GM23338 (cell line): ENCODE measurements at regions not wholly inside any gene's neighbourhood (a gene's known extent, or its start where the extent isn't known, plus 50 kb on each side); places are given as distances from the start of the nearest gene placed in this dataset.

Experiments
- ATAC-seq: fragments of 200-7000 bp; cut with Tn5 transposase; 3 replicates; pipeline ENCODE4 v1.9.1; 2020
- DNase-seq: peaks from one replicate; pipeline ENCODE4 v3.0.0-alpha.2; 2015; ENCODE audit warnings: low spot score
- H2AFZ ChIP-seq: fragments of 200-600 bp; sonication (generic); 2 replicates; pipeline ENCODE4 v1.8.0; 2016; ENCODE audit warnings: antibody characterized with exemption, mild to moderate bottlenecking, moderate library complexity
- H3F3A ChIP-seq: fragments of 200-600 bp; sonication (generic); replicated peaks from 2 replicates; pipeline ENCODE4 v1.8.0; 2017; ENCODE audit warnings: antibody characterized with exemption, mixed run types, low read depth
- H3K27ac ChIP-seq: fragments of 200-600 bp; sonication (generic); 2 replicates; pipeline ENCODE4 v1.6.1; 2016; ENCODE audit warnings: low read depth
- H3K27me3 ChIP-seq: fragments of 200-600 bp; sonication (generic); 2 replicates; pipeline ENCODE4 v1.8.0; 2016; ENCODE audit warnings: mild to moderate bottlenecking, mixed run types, moderate library complexity; ENCODE audit not compliant: insufficient read depth
- H3K36me3 ChIP-seq: fragments of 200-600 bp; sonication (generic); 2 replicates; pipeline ENCODE4 v1.8.0; 2016; ENCODE audit warnings: mild to moderate bottlenecking; ENCODE audit not compliant: insufficient read depth
- H3K4me1 ChIP-seq: fragments of 200-600 bp; sonication (generic); 2 replicates; pipeline ENCODE4 v1.8.0; 2016; ENCODE audit warnings: mild to moderate bottlenecking, moderate library complexity; ENCODE audit not compliant: insufficient read depth
- H3K4me2 ChIP-seq: fragments of 200-600 bp; sonication (generic); 2 replicates; pipeline ENCODE4 v1.7.1; 2017; ENCODE audit warnings: mixed run types
- H3K4me3 ChIP-seq: fragments of 200-600 bp; sonication (generic); 2 replicates; pipeline ENCODE4 v1.6.1; 2016; ENCODE audit warnings: mixed run types
- H3K79me2 ChIP-seq: fragments of 200-600 bp; sonication (generic); replicated peaks from 2 replicates; pipeline ENCODE4 v1.8.0; 2017; ENCODE audit warnings: mild to moderate bottlenecking; ENCODE audit not compliant: insufficient read depth
- H3K9me2 ChIP-seq: fragments of 200-600 bp; sonication (generic); 2 replicates; pipeline ENCODE4 v1.8.0; 2017; ENCODE audit not compliant: insufficient read depth
- H4K20me1 ChIP-seq: fragments of 200-600 bp; sonication (generic); replicated peaks from 2 replicates; pipeline ENCODE4 v1.8.0; 2017; ENCODE audit warnings: mild to moderate bottlenecking; ENCODE audit not compliant: insufficient read depth
- H3K27ac Mint-ChIP-seq: 2 replicates; pipeline ENCODE4 v1.8.0; 2020; ENCODE audit warnings: inconsistent platforms, mild to moderate bottlenecking, moderate library complexity, mixed read lengths
- H3K27me3 Mint-ChIP-seq: 3 replicates; pipeline ENCODE4 v1.8.0; 2022; ENCODE audit warnings: low read depth, mild to moderate bottlenecking, moderate library complexity, mixed read lengths, inconsistent platforms; ENCODE audit not compliant: insufficient read depth, poor library complexity
- H3K36me3 Mint-ChIP-seq: 3 replicates; pipeline ENCODE4 v1.8.0; 2021; ENCODE audit warnings: low read depth, mild to moderate bottlenecking, inconsistent platforms, moderate library complexity, mixed read lengths
- H3K4me1 Mint-ChIP-seq: 3 replicates; pipeline ENCODE4 v1.8.0; 2020; ENCODE audit warnings: mild to moderate bottlenecking, inconsistent platforms, mixed read lengths
- H3K4me3 Mint-ChIP-seq: 3 replicates; pipeline ENCODE4 v1.8.0; 2021; ENCODE audit warnings: moderate library complexity, mild to moderate bottlenecking, inconsistent platforms, mixed read lengths
- H3K9me3 Mint-ChIP-seq: 3 replicates; pipeline ENCODE4 v1.8.0; 2020; ENCODE audit warnings: moderate library complexity, mild to moderate bottlenecking, inconsistent platforms, mixed read lengths
- CTCF ChIP-seq, 2 experiments: fragments of 200-600 bp in 1 of 2; sonication (generic) in 1 of 2; conservative IDR thresholded peaks; 2 replicates each; pipeline versions ENCODE4 v1.5.1 to v1.6.1; 2016 to 2017; ENCODE audit warnings: antibody characterized with exemption in 2 of 2, low read depth in 2 of 2, mild to moderate bottlenecking in 2 of 2, moderate library complexity in 1 of 2
- ETS1 ChIP-seq: IDR thresholded peaks from 2 replicates; pipeline ENCODE4 v1.6.1; 2016; ENCODE audit warnings: antibody characterized with exemption
- EZH2 ChIP-seq: fragments of 200-600 bp; sonication (generic); IDR thresholded peaks from one replicate; pipeline ENCODE4 v1.8.0; 2017; ENCODE audit warnings: antibody characterized with exemption, mild to moderate bottlenecking, low read depth; ENCODE audit not compliant: unreplicated experiment
- EZH2phosphoT487 ChIP-seq: fragments of 200-600 bp; sonication (generic); IDR thresholded peaks from one replicate; pipeline ENCODE4 v1.8.1; 2018; ENCODE audit warnings: antibody characterized with exemption; ENCODE audit not compliant: unreplicated experiment
- JUNB ChIP-seq: IDR thresholded peaks from one replicate; pipeline ENCODE4 v1.6.1; 2016; ENCODE audit warnings: antibody characterized with exemption; ENCODE audit not compliant: unreplicated experiment
- NANOG ChIP-seq: IDR thresholded peaks from 2 replicates; pipeline ENCODE4 v1.6.1; 2016; ENCODE audit warnings: antibody characterized with exemption, borderline replicate concordance
- POLR2AphosphoS5 ChIP-seq: IDR thresholded peaks from 2 replicates; pipeline ENCODE4 v1.6.1; 2016; ENCODE audit warnings: antibody characterized with exemption, low read depth
- REST ChIP-seq: IDR thresholded peaks from one replicate; pipeline ENCODE4 v1.6.1; 2018; ENCODE audit warnings: antibody characterized with exemption; ENCODE audit not compliant: unreplicated experiment
- STAT1 ChIP-seq: IDR thresholded peaks from one replicate; pipeline ENCODE4 v1.6.1; 2016; ENCODE audit warnings: antibody characterized with exemption; ENCODE audit not compliant: unreplicated experiment
- ZNF114 ChIP-seq: fragments of 250-450 bp; sonication (Bioruptor Pico); IDR thresholded peaks from 2 replicates; pipeline ENCODE4 v1.5.0; 2020; ENCODE audit warnings: mild to moderate bottlenecking, moderate library complexity
- ZNF331 ChIP-seq: fragments of 250-450 bp; sonication (Bioruptor Pico); IDR thresholded peaks from 2 replicates; pipeline ENCODE4 v1.5.0; 2020; ENCODE audit warnings: low read depth, mild to moderate bottlenecking, moderate library complexity
- ZNF462 ChIP-seq: fragments of 250-450 bp; sonication (Bioruptor Pico); IDR thresholded peaks from 2 replicates; pipeline ENCODE4 v1.5.0; 2020; ENCODE audit warnings: mild to moderate bottlenecking, moderate library complexity

- TF ChIP-seq ETS1: no peak
- no peak for TF ChIP-seq STAT1
- no peak for TF ChIP-seq JUNB
- TF ChIP-seq ZNF331: no peak
- no peak for TF ChIP-seq NANOG
- TF ChIP-seq EZH2phosphoT487: no peak
- no peak for TF ChIP-seq CTCF (conservative IDR thresholded peaks at IDR 0.05; ENCODE audit: low read depth in 2 of 2)
Observed at GRCh38 chr20:17858450-17859001, 110.1 kb downstream of the SNX5 start (continued).

GRCh38 chr20:17857639-17858449 lies 110.8 kb downstream of the SNX5 start:
- Histone ChIP-seq H3K27ac (no peak overlapping the region), H3K36me3 (no peaks in the 10 kb centered on the region), H4K20me1 (no peaks in the 10 kb centered on the region), H3K79me2 (no peaks in the 10 kb centered on the region), H3K27me3 (no peaks in the 10 kb centered on the region), H3K9me2 (no peaks in the 10 kb centered on the region), H2AFZ (no peak overlapping the region), H3F3A (no peaks in the 10 kb centered on the region), H3K4me3 (no peak overlapping the region), H3K4me1 (peaks cover 32% of the 10 kb centered on the region), H3K4me2 (no peak overlapping the region)
- ATAC-seq: no peak
- Mint-ChIP-seq H3K36me3 (no peaks in the 10 kb centered on the region; the same call in 2 of the 3 replicates), H3K9me3 (no peaks in the 10 kb centered on the region; the same call in 1 of the 3 replicates), H3K27ac (no peak overlapping the region), H3K4me3 (no peak overlapping the region), H3K4me1 (peaks cover 30% of the 10 kb centered on the region), H3K27me3 (peaks cover 4% of the 10 kb centered on the region)
- DNase-seq: no peak
- TF ChIP-seq EZH2 (no peak), ZNF462 (CRISPR knock-in tag) (no peak), REST (no peak), EZH2phosphoT487 (no peak), POLR2AphosphoS5 (no peak), JUNB (no peak), ZNF114 (CRISPR knock-in tag) (no peak), ZNF331 (no peak)
